Kidney epithelial cell (primary cell): ENCODE measurements at regions not wholly inside any gene's neighbourhood (a gene's known extent, or its start where the extent isn't known, plus 50 kb on each side); places are given as distances from the start of the nearest gene placed in this dataset.

Source experiments
- DNase-seq: peaks from one replicate; pipeline ENCODE4 v3.0.0-alpha.2; 2010; ENCODE audit warnings: low read depth
- H3K27me3 ChIP-seq: 2 replicates; pipeline ENCODE4 v1.6.0; 2011; ENCODE audit warnings: low read length; ENCODE audit not compliant: control insufficient read depth, insufficient read depth
- H3K36me3 ChIP-seq: 2 replicates; pipeline ENCODE4 v1.5.1; 2011; ENCODE audit warnings: low read length; ENCODE audit not compliant: control insufficient read depth, insufficient read depth
- H3K4me3 ChIP-seq: 2 replicates; pipeline ENCODE4 v1.5.1; 2011; ENCODE audit warnings: low read depth, mild to moderate bottlenecking, control low read depth, low read length
- TF ChIP-seq, protein P1 (sequence below): IDR thresholded peaks from 2 replicates; pipeline ENCODE4 v1.5.1; 2011; ENCODE audit warnings: mild to moderate bottlenecking, moderate library complexity, low read length, control low read depth, inconsistent platforms; ENCODE audit not compliant: insufficient read depth, poor library complexity, severe bottlenecking

DNA sequence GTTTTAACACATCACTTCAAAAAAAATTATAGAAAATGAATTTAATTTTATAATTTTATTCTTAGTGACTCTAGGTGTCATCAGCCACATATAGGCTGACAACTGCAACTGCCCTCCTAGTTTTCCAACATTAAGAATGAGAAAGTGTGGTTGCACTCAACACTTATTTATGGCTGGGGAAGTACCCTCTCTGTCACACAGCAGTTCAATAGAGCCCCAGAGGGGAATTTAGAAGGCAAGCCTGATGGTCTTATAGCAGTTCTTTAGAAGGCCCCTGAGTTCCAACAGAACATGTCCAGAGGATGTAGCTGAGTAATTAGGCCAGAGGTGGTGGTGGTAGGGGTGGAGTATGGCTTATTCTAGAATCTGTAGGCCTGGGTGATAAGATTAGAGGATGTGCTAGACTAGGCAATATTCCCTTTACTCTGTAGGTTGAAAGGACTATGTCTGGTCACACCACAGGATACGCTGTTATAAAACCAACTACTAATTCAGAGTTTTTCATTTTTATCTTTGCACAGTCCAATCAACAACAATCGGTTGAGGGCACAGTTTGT, 226.5 kb upstream of the CITED2 start:
- DNase-seq, result no peak
- TF ChIP-seq, protein P1, sequence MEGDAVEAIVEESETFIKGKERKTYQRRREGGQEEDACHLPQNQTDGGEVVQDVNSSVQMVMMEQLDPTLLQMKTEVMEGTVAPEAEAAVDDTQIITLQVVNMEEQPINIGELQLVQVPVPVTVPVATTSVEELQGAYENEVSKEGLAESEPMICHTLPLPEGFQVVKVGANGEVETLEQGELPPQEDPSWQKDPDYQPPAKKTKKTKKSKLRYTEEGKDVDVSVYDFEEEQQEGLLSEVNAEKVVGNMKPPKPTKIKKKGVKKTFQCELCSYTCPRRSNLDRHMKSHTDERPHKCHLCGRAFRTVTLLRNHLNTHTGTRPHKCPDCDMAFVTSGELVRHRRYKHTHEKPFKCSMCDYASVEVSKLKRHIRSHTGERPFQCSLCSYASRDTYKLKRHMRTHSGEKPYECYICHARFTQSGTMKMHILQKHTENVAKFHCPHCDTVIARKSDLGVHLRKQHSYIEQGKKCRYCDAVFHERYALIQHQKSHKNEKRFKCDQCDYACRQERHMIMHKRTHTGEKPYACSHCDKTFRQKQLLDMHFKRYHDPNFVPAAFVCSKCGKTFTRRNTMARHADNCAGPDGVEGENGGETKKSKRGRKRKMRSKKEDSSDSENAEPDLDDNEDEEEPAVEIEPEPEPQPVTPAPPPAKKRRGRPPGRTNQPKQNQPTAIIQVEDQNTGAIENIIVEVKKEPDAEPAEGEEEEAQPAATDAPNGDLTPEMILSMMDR, result no peak
- Histone ChIP-seq H3K36me3 (no peaks in the 10 kb centered on the region), H3K4me3 (no peak overlapping the region), H3K27me3 (no peaks in the 10 kb centered on the region)

GRCh38 chr6:139600343-139600742, 225.9 kb upstream of the CITED2 start:
- DNase-seq, result no peak
- TF ChIP-seq, protein P1, result no peak

DNA sequence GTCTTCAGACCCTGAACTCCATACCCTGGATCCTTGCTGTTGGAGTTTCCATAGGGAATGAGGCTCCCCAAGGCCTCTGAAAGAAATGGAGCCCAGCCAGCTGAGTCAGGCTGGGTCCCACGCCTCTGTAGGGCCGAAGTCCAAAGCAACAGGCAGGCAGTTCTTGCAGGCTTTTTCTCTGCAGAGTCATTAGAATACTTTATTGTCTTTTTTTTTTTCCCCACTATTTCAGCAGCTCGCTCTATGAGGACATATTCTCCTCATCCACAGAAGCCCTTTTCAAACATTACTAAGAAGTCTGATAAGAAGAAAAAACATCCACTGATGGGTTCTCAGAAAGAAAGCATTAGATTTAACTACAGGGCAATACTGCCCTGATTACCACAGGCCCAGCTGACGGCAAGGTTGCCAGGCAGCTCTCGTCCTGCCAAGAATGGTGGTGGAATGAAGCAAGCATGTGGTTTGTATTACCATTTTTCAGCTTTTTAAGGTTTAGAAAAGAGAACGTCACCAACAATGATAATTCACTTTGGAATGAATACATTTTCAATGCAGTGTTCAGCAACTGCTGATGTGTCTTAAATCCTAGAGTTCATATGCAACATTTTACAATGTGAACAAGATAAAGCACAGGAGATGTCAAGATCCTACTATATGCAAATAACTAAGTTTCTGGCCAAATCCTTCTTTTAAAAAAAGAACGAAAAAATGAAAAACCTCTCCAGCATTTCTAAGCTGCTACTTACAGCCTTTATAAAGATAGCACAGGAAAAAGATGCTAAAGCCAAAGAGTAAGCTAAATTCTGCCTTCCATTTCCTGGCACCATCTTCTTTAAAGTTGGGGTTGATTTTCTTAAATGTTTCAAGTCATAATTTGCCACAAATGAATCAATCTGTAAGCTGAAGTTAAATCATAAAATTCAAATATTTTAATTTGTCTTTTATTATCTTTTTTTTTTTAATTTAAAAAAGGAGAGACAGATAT, 223.6 kb upstream of the CITED2 start:
- no peaks in the 10 kb centered on the region for H3K36me3 ChIP-seq
- H3K4me3 ChIP-seq, result no peak overlapping the region
- TF ChIP-seq, protein P1, result no peak
- no peak for DNase-seq
- H3K27me3 ChIP-seq, result no peaks in the 10 kb centered on the region

More at GRCh38 chr6:139600343-139600742, 225.9 kb upstream of the CITED2 start:
- Histone ChIP-seq H3K36me3 (no peaks in the 10 kb centered on the region), H3K4me3 (no peak overlapping the region), H3K27me3 (no peaks in the 10 kb centered on the region)

DNA sequence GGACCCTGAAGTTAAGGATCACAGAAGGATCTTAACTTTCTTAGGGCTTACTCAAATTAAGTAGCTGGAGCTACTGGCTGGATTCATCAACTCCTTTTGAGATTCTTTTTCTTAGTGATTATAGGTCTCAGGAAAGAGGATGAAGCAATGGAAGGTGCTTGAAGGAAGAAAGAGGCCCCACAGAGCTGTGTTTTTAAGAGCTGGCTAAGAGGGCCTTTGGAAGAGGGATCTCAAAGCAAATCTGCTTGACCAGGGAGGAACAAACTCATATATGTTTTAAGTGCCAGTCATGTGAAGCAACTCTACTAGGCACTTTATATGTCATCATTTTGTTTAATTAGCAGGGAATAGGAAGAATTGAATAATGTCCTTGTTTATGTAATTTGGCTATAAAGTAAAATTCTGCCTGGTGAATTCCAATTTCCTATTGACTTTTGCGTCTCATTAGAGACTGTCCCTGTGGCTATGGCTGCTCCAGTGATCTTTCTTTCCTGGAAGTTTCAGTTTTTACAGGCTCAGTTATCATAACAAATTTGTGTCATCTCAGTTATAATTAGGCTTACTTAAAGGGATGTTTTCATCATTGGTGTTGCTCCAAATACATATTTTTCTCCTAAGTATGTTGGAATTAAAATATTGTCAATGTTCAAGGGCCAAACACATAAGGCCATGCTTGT, 222.8 kb upstream of the CITED2 start:
- H3K36me3 ChIP-seq, result no peaks in the 10 kb centered on the region
- TF ChIP-seq, protein P1, result no peak
- H3K27me3 ChIP-seq, result no peaks in the 10 kb centered on the region
- DNase-seq, result no peak
- no peak overlapping the region for H3K4me3 ChIP-seq

DNA sequence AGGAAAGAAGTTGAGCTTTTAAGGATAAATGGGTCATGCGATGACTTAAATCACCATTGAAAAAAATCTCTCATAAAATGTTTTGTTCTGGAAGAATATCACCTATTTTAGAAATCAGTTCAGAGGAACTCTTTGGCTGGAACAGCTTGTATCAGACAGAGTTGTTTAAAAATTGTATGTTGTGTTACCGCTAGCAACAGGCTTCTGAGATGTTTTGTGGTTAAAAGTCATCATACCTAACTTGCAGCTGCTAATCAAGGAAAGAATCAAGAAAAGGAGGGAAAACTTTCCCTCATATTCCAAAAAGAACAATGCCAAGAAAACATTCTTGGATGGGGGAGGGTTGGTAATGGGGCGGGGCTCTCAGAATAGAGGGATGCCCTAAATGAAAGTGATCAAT, 220.7 kb upstream of the CITED2 start:
- H3K27me3 ChIP-seq, result no peaks in the 10 kb centered on the region
- TF ChIP-seq, protein P1, result no peak
- no peak for DNase-seq
- no peaks in the 10 kb centered on the region for H3K36me3 ChIP-seq
- no peak overlapping the region for H3K4me3 ChIP-seq
